ENCODE measurements at regions not wholly inside any gene's neighbourhood (a gene's known extent, or its start where the extent isn't known, plus 50 kb on each side); places are given as distances from the start of the nearest gene placed in this dataset.

- no peak for TF ChIP-seq ATF3 (IDR thresholded peaks at IDR 0.05; ENCODE audit: borderline replicate concordance, extremely low read depth, low read depth, low read length)
- TF ChIP-seq NBN (IDR thresholded peaks at IDR 0.05), result no peak
- no peak for TF ChIP-seq SIX5 (IDR thresholded peaks at IDR 0.05; ENCODE audit: low read depth, low read length, severe bottlenecking)
Observed at GRCh38 chr5:109944461-109944860, 254.7 kb downstream of the MAN2A1 start (continued).

GRCh38 chr5:109945097-109945678 lies 255.5 kb downstream of the MAN2A1 start:
- Histone ChIP-seq H2AFZ (ENCODE audit: control insufficient read depth, low read depth, low read length) (no peak overlapping the region), H3K27ac (ENCODE audit: control insufficient read depth, insufficient read depth) (no peak overlapping the region), H3K4me3 (no peak overlapping the region), H3K9ac (ENCODE audit: control insufficient read depth, insufficient read depth, low read length) (no peak overlapping the region), H4K20me1 (ENCODE audit: control insufficient read depth, insufficient read depth) (no peaks in the 10 kb centered on the region), H3K9me3 (replicated peaks; ENCODE audit: control insufficient read depth, insufficient read depth, low read length) (no peaks in the 10 kb centered on the region), H3K27me3 (replicated peaks in 1 of 2; ENCODE audit: control insufficient read depth in 2 of 2, insufficient read depth in 2 of 2, low read length in 1 of 2) (peaks cover 0 to 1% of the 10 kb centered on the region in 2 experiments; a peak in 1 of 4 replicates), H3K4me1 (ENCODE audit: control insufficient read depth, insufficient read depth, low read length) (no peaks in the 10 kb centered on the region), H3K79me2 (ENCODE audit: control insufficient read depth, insufficient read depth, low read length) (no peaks in the 10 kb centered on the region), H3K36me3 (ENCODE audit: control insufficient read depth in 2 of 2, insufficient read depth in 2 of 2, low read length in 1 of 2) (no peaks in the 10 kb centered on the region), H3K4me2 (ENCODE audit: control insufficient read depth, insufficient read depth) (no peak overlapping the region)
- intact Hi-C loops (cut with micrococcal nuclease; ENCODE audit: unreplicated experiment), result no loop called here
- WGBS (ENCODE audit: insufficient coverage, insufficient replicate concordance, low lambda C conversion rate, missing lambda C conversion rate), result 49% methylated on average over 6 of the region's 6 CpGs
- RAD21 ChIA-PET (ENCODE audit: unreplicated experiment), result no interaction called here
- ATAC-seq (no peak), DNase-seq (ENCODE audit: low read depth, low spot score) (no peak), FAIRE-seq (no peak)
- POLR2A ChIA-PET, result no interaction called here
- BruUV-seq (replicated peaks), result no TSS peak
- CTCF ChIA-PET, result interaction anchor here (1.0 kb wide), 1 partner anchor 30 kb away, joined by 3 read pairs; no protein-coding TSS in a partner anchor
- SMC1A ChIA-PET (ENCODE audit: uncharacterized antibody, unreplicated experiment), result no interaction called here
- in situ Hi-C loops (cut with MboI), result no loop called here
- TF ChIP-seq IRF5 (IDR thresholded peaks at IDR 0.05; ENCODE audit: borderline replicate concordance) (no peak), CREM (IDR thresholded peaks at IDR 0.05; ENCODE audit: low read depth) (no peak), WRNIP1 (IDR thresholded peaks at IDR 0.05; ENCODE audit: borderline replicate concordance, low read depth, low read length) (no peak), MEF2A (IDR thresholded peaks at IDR 0.05; ENCODE audit: insufficient read depth, low read depth, low read length) (no peak), PRDM15 (CRISPR knock-in tag; IDR thresholded peaks at IDR 0.05) (no peak), MLLT1 (IDR thresholded peaks at IDR 0.05) (no peak), HSF1 (IDR thresholded peaks at IDR 0.05; ENCODE audit: low read depth, low read length) (no peak), CEBPB (IDR thresholded peaks at IDR 0.05; ENCODE audit: borderline replicate concordance in 1 of 2, low read depth in 2 of 2, low read length in 2 of 2) (no peak), EZH2 (IDR thresholded peaks at IDR 0.05; ENCODE audit: borderline replicate concordance, control insufficient read depth, low read depth, low read length) (no peak), NFYB (IDR thresholded peaks at IDR 0.05; ENCODE audit: insufficient read depth, low read depth, low read length) (no peak), STAT1 (conservative IDR thresholded peaks at IDR 0.05) (no peak)

All from GM12878 (cell line).